HG02840 (cell line): ENCODE measurements at regions not wholly inside any gene's neighbourhood (a gene's known extent, or its start where the extent isn't known, plus 50 kb on each side); places are given as distances from the start of the nearest gene placed in this dataset.
"Not testable (repeated sequence)": the region's sequence is repeated elsewhere in the genome, so short reads cannot be mapped to it uniquely, and the experiment has no call there.

ENCODE experiments used
- ATAC-seq: cut with Tn5 transposase; IDR thresholded peaks from one replicate; pipeline ENCODE4 v1.9.1; 2021; ENCODE audit warnings: mild to moderate bottlenecking, moderate library complexity, moderate number of reproducible peaks; ENCODE audit not compliant: unreplicated experiment, low FRiP score

- ATAC-seq: no peak
Observed at GRCh38 chr13:48804821-48805601, 151.3 kb downstream of the CYSLTR2 start.

GRCh38 chr13:48806522-48806921 is 152.8 kb downstream of the CYSLTR2 start:
- ATAC-seq: no peak

- no peak for ATAC-seq
Observed at GRCh38 chr13:48808683-48809082, 155.0 kb downstream of the CYSLTR2 start.

- no peak for ATAC-seq
Observed at GRCh38 chr13:48810013-48810412, 156.3 kb downstream of the CYSLTR2 start.

- no peak for ATAC-seq
Observed at GRCh38 chr13:48813518-48813917, 159.8 kb downstream of the CYSLTR2 start.

- no peak for ATAC-seq
Observed at GRCh38 chr13:48816700-48817099, 159.0 kb upstream of the FNDC3A start.

GRCh38 chr13:48817166-48817802 is 158.4 kb upstream of the FNDC3A start:
- ATAC-seq: no peak

GRCh38 chr13:48818495-48819356 is 157.0 kb upstream of the FNDC3A start:
- ATAC-seq: no peak

- no peak for ATAC-seq
Observed at GRCh38 chr13:48819376-48819775, 156.3 kb upstream of the FNDC3A start.

- no peak for ATAC-seq
Observed at GRCh38 chr13:48819899-48820298, 155.8 kb upstream of the FNDC3A start.

- ATAC-seq: not testable (repeated sequence)
Observed at GRCh38 chr13:48823526-48823925, 152.2 kb upstream of the FNDC3A start.

GRCh38 chr13:48826039-48826438 is 149.7 kb upstream of the FNDC3A start:
- ATAC-seq: no peak

- not testable (repeated sequence) for ATAC-seq
Observed at GRCh38 chr13:48826922-48827454, 148.7 kb upstream of the FNDC3A start.

- ATAC-seq: no peak
Observed at GRCh38 chr13:48827709-48828108, 148.0 kb upstream of the FNDC3A start.

GRCh38 chr13:48828962-48829411 is 146.7 kb upstream of the FNDC3A start:
- no peak for ATAC-seq

GRCh38 chr13:48829536-48829935 is 146.2 kb upstream of the FNDC3A start:
- no peak for ATAC-seq

- no peak for ATAC-seq
Observed at GRCh38 chr13:48831248-48831647, 144.5 kb upstream of the FNDC3A start.

GRCh38 chr13:48833412-48833811 is 142.3 kb upstream of the FNDC3A start:
- no peak for ATAC-seq

GRCh38 chr13:48835326-48835725 is 140.4 kb upstream of the FNDC3A start:
- ATAC-seq: not testable (repeated sequence)

- ATAC-seq: no peak
Observed at GRCh38 chr13:48838193-48838973, 137.3 kb upstream of the FNDC3A start.
